WI38 (cell line): ENCODE measurements at regions not wholly inside any gene's neighbourhood (a gene's known extent, or its start where the extent isn't known, plus 50 kb on each side); places are given as distances from the start of the nearest gene placed in this dataset.

ENCODE experiments used
- H3K4me3 ChIP-seq: 2 replicates; pipeline ENCODE4 v1.5.1; 2011; ENCODE audit warnings: low read depth, mild to moderate bottlenecking, control low read depth, low read length
- CTCF ChIP-seq: IDR thresholded peaks from 2 replicates; pipeline ENCODE4 v1.5.1; 2012; ENCODE audit warnings: low read depth, mild to moderate bottlenecking, control low read depth, low read length

DNA sequence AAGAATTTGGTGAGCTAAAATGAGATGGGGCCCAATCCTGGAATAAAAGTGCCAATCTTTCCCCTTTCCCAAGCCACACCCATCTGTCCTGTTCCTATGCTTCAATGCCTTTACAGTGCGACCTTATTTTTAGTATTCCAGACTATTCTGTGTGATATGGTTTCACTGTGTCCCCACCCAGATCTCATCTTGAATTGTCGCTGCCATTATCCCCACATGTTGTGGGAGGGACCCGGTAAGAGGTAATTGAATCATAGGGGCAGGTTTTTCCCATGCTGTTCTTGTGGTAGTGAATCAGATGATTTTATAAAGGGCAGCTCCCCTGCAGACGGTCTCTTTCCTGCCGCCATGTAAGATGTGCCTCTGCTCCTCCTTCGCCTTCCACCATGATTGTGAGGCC is 129.3 kb upstream of the KIF26B start:
- H3K4me3 ChIP-seq = no peak overlapping the region
- TF ChIP-seq CTCF = no peak

- no peak overlapping the region for H3K4me3 ChIP-seq
- TF ChIP-seq CTCF = no peak
Measured at GRCh38 chr1:245023222-245023621, 131.6 kb upstream of the KIF26B start.

GRCh38 chr1:245019910-245020486 is 134.8 kb upstream of the KIF26B start:
- no peak overlapping the region for H3K4me3 ChIP-seq
- TF ChIP-seq CTCF = no peak

- H3K4me3 ChIP-seq = no peak overlapping the region
- TF ChIP-seq CTCF = no peak
Measured at GRCh38 chr1:245016700-245017099, 138.1 kb upstream of the KIF26B start.

DNA sequence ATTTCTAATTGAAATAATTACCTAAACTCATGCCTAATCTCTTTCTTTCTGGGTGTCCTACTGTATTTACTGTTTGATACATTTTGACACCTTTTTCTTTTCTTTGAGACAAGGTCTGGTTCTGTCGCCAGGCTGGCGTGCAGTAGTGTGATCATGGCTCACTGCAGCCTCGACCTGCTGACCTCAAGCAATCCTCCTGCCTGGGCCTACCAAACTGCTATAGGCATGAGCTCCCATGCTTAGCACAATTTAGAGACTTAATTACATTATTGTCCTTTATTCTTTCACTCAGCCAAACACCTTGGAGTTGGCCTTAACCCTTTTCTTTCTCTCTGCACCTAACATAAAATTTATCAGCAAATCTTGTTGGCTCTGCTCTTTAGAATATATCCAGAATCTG is 139.8 kb upstream of the KIF26B start:
- no peak overlapping the region for H3K4me3 ChIP-seq
- no peak for TF ChIP-seq CTCF

DNA sequence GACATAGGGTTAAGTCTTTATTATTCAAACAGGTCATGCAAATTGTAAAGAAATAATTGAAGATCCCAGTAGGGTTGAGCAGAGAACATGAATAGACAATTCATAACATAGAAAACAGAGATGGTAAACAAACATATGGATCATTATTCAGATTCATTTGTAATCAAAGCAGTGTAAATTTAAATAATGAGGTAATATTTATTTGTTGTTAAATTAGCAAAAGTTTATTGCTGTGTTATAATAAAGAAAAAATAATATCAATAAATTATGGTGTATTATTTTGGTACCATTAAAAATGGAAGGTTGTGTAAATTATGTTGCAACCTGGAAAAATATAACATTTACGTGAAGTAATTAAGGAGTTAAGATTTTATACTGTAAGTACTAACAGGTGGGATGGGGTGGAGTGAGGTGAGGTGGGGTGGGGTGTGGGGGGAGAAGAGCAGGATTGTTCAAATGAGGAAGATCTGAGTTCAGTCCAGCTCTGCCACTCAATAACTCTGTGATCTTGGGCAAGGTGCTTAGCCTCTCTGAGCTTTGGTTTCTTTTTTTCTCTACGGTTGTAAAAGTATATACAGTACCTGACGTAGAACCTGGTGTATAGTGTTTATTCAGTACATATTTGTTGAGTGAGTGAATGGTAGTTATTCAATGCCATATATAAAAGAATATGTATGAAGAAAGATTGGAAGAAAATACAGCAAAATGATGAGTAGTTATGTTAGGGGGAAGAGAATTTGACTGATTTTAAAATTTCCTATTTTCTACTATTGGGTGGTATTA is 140.3 kb upstream of the KIF26B start:
- no peak overlapping the region for H3K4me3 ChIP-seq
- no peak for TF ChIP-seq CTCF

DNA sequence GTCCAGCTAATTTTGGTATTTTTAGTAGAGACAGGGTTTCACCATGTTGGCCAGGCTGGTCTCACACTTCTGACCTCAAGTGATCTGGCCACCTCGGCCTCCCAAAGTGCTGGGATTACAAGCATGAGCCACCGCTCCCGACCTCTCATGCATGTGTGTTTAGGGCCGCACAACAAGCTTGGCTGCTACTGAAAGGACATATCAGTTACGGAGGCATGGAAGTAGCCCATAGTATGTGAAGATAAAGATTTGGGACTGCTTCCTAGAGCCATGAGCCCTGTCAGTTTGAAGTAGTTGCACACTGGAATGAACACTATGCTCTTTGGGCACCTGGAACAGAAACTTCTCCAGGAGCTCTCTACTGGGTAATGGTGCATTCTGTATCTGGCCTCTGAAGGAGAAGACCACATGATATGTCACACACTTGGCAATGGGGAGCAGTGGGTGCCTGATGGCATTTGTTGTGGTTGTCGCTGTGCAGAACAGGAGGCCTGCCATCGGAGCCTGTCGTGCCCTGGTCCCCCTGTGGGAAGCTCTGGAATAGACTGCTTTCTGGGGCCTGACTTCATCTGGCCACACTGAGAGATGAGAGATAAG is 144.7 kb upstream of the KIF26B start:
- no peak overlapping the region for H3K4me3 ChIP-seq
- TF ChIP-seq CTCF = no peak
